H1 (cell line): ENCODE measurements at regions not wholly inside any gene's neighbourhood (a gene's known extent, or its start where the extent isn't known, plus 50 kb on each side); places are given as distances from the start of the nearest gene placed in this dataset.

Experiments used
- CTCF ChIA-PET: fragments of 300-600 bp; sonication (Branson Sonifier 250); formaldehyde crosslinking; loops from one replicate; lab custom pipeline; 2021; ENCODE audit not compliant: partially characterized antibody; lab: Charles Lee
- POLR2A ChIA-PET: fragments of 300-600 bp; sonication (Branson Sonifier 250); formaldehyde crosslinking; loops from one replicate; lab custom pipeline; 2021; ENCODE audit warnings: inconsistent platforms; ENCODE audit not compliant: partially characterized antibody; lab: Charles Lee
- DNase-seq, 2 experiments: peaks; one replicate each; pipeline versions ENCODE4 v3.0.0 to v3.0.0-alpha.2; 2010 to 2022; ENCODE audit warnings: low spot score in 2 of 2, low read depth in 1 of 2, mixed read lengths in 1 of 2
- FAIRE-seq: peaks from 2 replicates; lab custom pipeline; 2011; peaks lifted over from hg19 to GRCh38; lab: Jason Lieb, UNC
- H2AFZ ChIP-seq: 2 replicates; pipeline ENCODE4 v1.8.1; 2012; ENCODE audit warnings: low read length, inconsistent platforms
- H2AK5ac ChIP-seq: 2 replicates; pipeline ENCODE4 v1.6.1; 2013; ENCODE audit warnings: low read depth, low read length
- H2BK120ac ChIP-seq: replicated peaks from 2 replicates; pipeline ENCODE3; 2013; ENCODE audit warnings: low read depth, low read length, inconsistent platforms
- H2BK12ac ChIP-seq: 2 replicates; pipeline ENCODE4 v1.6.1; 2013; ENCODE audit warnings: low read depth, low read length
- H2BK15ac ChIP-seq: 2 replicates; pipeline ENCODE4 v1.6.1; 2013; ENCODE audit warnings: low read length
- H2BK20ac ChIP-seq: 2 replicates; pipeline ENCODE4 v1.6.1; 2013; ENCODE audit warnings: low read length
- H2BK5ac ChIP-seq: 2 replicates; pipeline ENCODE4 v1.6.1; 2013; ENCODE audit warnings: low read depth, low read length
- H3K14ac ChIP-seq: 2 replicates; pipeline ENCODE4 v1.6.1; 2013; ENCODE audit warnings: inconsistent platforms; ENCODE audit not compliant: insufficient read length
- H3K18ac ChIP-seq: 2 replicates; pipeline ENCODE4 v1.6.1; 2013; ENCODE audit warnings: low read length; ENCODE audit errors: extremely low read depth
- H3K23ac ChIP-seq: 2 replicates; pipeline ENCODE4 v1.6.1; 2013; ENCODE audit warnings: inconsistent platforms; ENCODE audit not compliant: insufficient read length
- H3K23me2 ChIP-seq: 2 replicates; pipeline ENCODE4 v1.6.1; 2013; ENCODE audit warnings: low read depth, low read length
- H3K27ac ChIP-seq: 2 replicates; pipeline ENCODE4 v1.6.1; 2011; ENCODE audit warnings: low read depth, low read length, inconsistent platforms
- H3K27me3 ChIP-seq, 4 experiments: replicated peaks in 1 of 4; 1 replicate in 1 of 4; 2 replicates in 3 of 4; pipeline versions ENCODE4 v1.6.1 to v1.8.1; 2011 to 2013; ENCODE audit warnings: low read length in 3 of 4, mild to moderate bottlenecking in 3 of 4, inconsistent platforms in 2 of 4, mixed read lengths in 2 of 4, moderate library complexity in 1 of 4; ENCODE audit not compliant: control insufficient read depth in 3 of 4, insufficient read depth in 3 of 4; ENCODE audit errors: extremely low read depth in 1 of 4
- H3K36me3 ChIP-seq, 4 experiments: 2 replicates each; pipeline versions ENCODE4 v1.6.1 to v1.8.1; 2011 to 2013; ENCODE audit warnings: mild to moderate bottlenecking in 4 of 4, low read length in 3 of 4, moderate library complexity in 2 of 4, control low read depth in 1 of 4, inconsistent platforms in 1 of 4; ENCODE audit not compliant: insufficient read depth in 4 of 4, control insufficient read depth in 2 of 4
- H3K4ac ChIP-seq: replicated peaks from 2 replicates; pipeline ENCODE3; 2013; ENCODE audit warnings: low read length, low read depth, mixed read lengths, inconsistent platforms; ENCODE audit not compliant: insufficient read length
- H3K4me1 ChIP-seq, 4 experiments: replicated peaks in 1 of 4; 1 replicate in 1 of 4; 2 replicates in 3 of 4; pipeline versions ENCODE4 v1.6.1 to v1.8.1; 2011 to 2013; ENCODE audit warnings: low read length in 3 of 4, inconsistent platforms in 2 of 4, mixed read lengths in 1 of 4; ENCODE audit not compliant: insufficient read depth in 4 of 4, control insufficient read depth in 3 of 4
- H3K4me2 ChIP-seq, 2 experiments: 2 replicates each; pipeline versions ENCODE4 v1.6.1 to v1.8.1; 2011 to 2013; ENCODE audit warnings: low read depth in 2 of 2, low read length in 2 of 2, control low read depth in 1 of 2, inconsistent platforms in 1 of 2, mild to moderate bottlenecking in 1 of 2; ENCODE audit not compliant: insufficient read depth in 1 of 2
- H3K4me3 ChIP-seq, 4 experiments: fragments of 200-600, 300-600 bp in 1 of 4; sonication (generic), shearing (Covaris generic), sonication (Bioruptor Twin) in 1 of 4; 2 replicates each; pipeline versions ENCODE4 v1.5.1 to v1.8.1; 2011 to 2016; ENCODE audit warnings: low read length in 4 of 4, low read depth in 3 of 4, control low read depth in 2 of 4, inconsistent platforms in 2 of 4, mild to moderate bottlenecking in 2 of 4, mixed read lengths in 1 of 4, moderate library complexity in 1 of 4; ENCODE audit not compliant: insufficient read depth in 2 of 4; ENCODE audit errors: extremely low read depth in 1 of 4
- H3K56ac ChIP-seq: replicated peaks from 2 replicates; pipeline ENCODE3; 2013; ENCODE audit warnings: low read depth, mild to moderate bottlenecking, mixed read lengths, low read length, inconsistent platforms; ENCODE audit not compliant: insufficient read length
- H3K79me1 ChIP-seq: 2 replicates; pipeline ENCODE4 v1.6.1; 2013; ENCODE audit warnings: low read depth, low read length, control low read depth
- H3K79me2 ChIP-seq, 2 experiments: 2 replicates each; pipeline versions ENCODE4 v1.6.1 to v1.8.1; 2012 to 2013; ENCODE audit warnings: low read length in 2 of 2, mild to moderate bottlenecking in 2 of 2, inconsistent platforms in 1 of 2; ENCODE audit not compliant: insufficient read depth in 2 of 2, control insufficient read depth in 1 of 2
- H3K9ac ChIP-seq, 4 experiments: replicated peaks in 1 of 4; 1 replicate in 1 of 4; 2 replicates in 3 of 4; pipeline versions ENCODE4 v1.6.1 to v1.8.1; 2011 to 2013; ENCODE audit warnings: low read depth in 3 of 4, low read length in 3 of 4, control low read depth in 2 of 4, mild to moderate bottlenecking in 2 of 4, moderate library complexity in 2 of 4, inconsistent platforms in 1 of 4; ENCODE audit errors: extremely low read depth in 1 of 4
- H3K9me3 ChIP-seq, 2 experiments: 2 replicates each; pipeline versions ENCODE4 v1.6.1 to v1.8.1; 2012 to 2013; ENCODE audit warnings: mild to moderate bottlenecking in 2 of 2, moderate library complexity in 2 of 2, control low read depth in 1 of 2, inconsistent platforms in 1 of 2, low read depth in 1 of 2, low read length in 1 of 2, mixed read lengths in 1 of 2; ENCODE audit not compliant: insufficient read depth in 2 of 2
- H4K20me1 ChIP-seq, 2 experiments: replicated peaks in 1 of 2; 2 replicates each; pipeline versions ENCODE3 to v1.8.1; 2011 to 2013; ENCODE audit warnings: inconsistent platforms in 2 of 2, low read length in 2 of 2, mild to moderate bottlenecking in 1 of 2; ENCODE audit not compliant: insufficient read depth in 2 of 2, control insufficient read depth in 1 of 2
- H4K5ac ChIP-seq: 2 replicates; pipeline ENCODE4 v1.6.1; 2013; ENCODE audit warnings: low read length, low read depth, mixed read lengths, inconsistent platforms; ENCODE audit not compliant: insufficient read length
- H4K8ac ChIP-seq: 2 replicates; pipeline ENCODE4 v1.8.0; 2013; ENCODE audit warnings: mild to moderate bottlenecking, moderate library complexity, low read length, inconsistent platforms; ENCODE audit not compliant: insufficient read depth; ENCODE audit errors: extremely low read depth
- H4K91ac ChIP-seq: replicated peaks from 2 replicates; pipeline ENCODE3; 2013; ENCODE audit warnings: low read length, mixed read lengths, inconsistent platforms; ENCODE audit not compliant: insufficient read length
- CBX5 ChIP-seq: fragments of 300-800, 300-1000 bp; sonication (generic); IDR thresholded peaks from 2 replicates; pipeline ENCODE4 v1.7.1; 2016; ENCODE audit warnings: antibody characterized with exemption, low read length, low read depth
- CEBPB ChIP-seq: IDR thresholded peaks from 2 replicates; pipeline ENCODE4 v1.6.1; 2012; ENCODE audit warnings: low read depth, low read length
- CHD2 ChIP-seq: IDR thresholded peaks from 2 replicates; pipeline ENCODE4 v1.6.1; 2012; ENCODE audit warnings: low read length, improper control_type of control experiment
- EP300 ChIP-seq, 2 experiments: IDR thresholded peaks; 1 replicate in 1 of 2; 2 replicates in 1 of 2; pipeline ENCODE4 v1.6.1; 2011 to 2012; ENCODE audit warnings: low read depth in 2 of 2, low read length in 2 of 2, mild to moderate bottlenecking in 2 of 2, borderline replicate concordance in 1 of 2, inconsistent platforms in 1 of 2, moderate library complexity in 1 of 2
- HDAC6 ChIP-seq: IDR thresholded peaks from one replicate; pipeline ENCODE4 v1.7.1; 2012; ENCODE audit warnings: low read depth, mild to moderate bottlenecking, inconsistent platforms, low read length, moderate library complexity
- NRF1 ChIP-seq: IDR thresholded peaks from 2 replicates; pipeline ENCODE4 v1.6.1; 2011; ENCODE audit warnings: mild to moderate bottlenecking, low read depth, low read length, improper control_type of control experiment
- POLR2A ChIP-seq, 2 experiments: IDR thresholded peaks; 1 replicate in 1 of 2; 2 replicates in 1 of 2; pipeline ENCODE4 v1.6.1; 2011; ENCODE audit warnings: low read depth in 2 of 2, low read length in 2 of 2, mild to moderate bottlenecking in 2 of 2; ENCODE audit errors: control extremely low read depth in 1 of 2
- RBBP5 ChIP-seq: IDR thresholded peaks from 2 replicates; pipeline ENCODE4 v1.7.1; 2012; ENCODE audit warnings: low read depth, mild to moderate bottlenecking, inconsistent platforms, low read length, moderate library complexity, borderline replicate concordance
- RNF2 ChIP-seq: fragments of 200-900, 300-1000 bp; sonication (generic); IDR thresholded peaks from 2 replicates; pipeline ENCODE4 v1.7.1; 2016; ENCODE audit warnings: borderline replicate concordance, low read depth, mild to moderate bottlenecking, antibody characterized with exemption, low read length; ENCODE audit not compliant: poor library complexity, severe bottlenecking; ENCODE audit errors: missing control alignments
- SIRT6 ChIP-seq: IDR thresholded peaks from one replicate; pipeline ENCODE4 v1.7.1; 2012; ENCODE audit warnings: low read length, inconsistent platforms
- TAF7 ChIP-seq: optimal IDR thresholded peaks from 2 replicates; pipeline ENCODE3; 2011; ENCODE audit warnings: low read depth, mild to moderate bottlenecking, inconsistent platforms, low read length, moderate library complexity, borderline replicate concordance
- WGBS, 2 experiments: shearing (Covaris generic) in 1 of 2; methylation state at CpG; one replicate each; pipeline versions ENCODE4 v1.1.6 to v1.1.7; 2013 to 2015; ENCODE audit warnings: low lambda C conversion rate in 2 of 2, mixed read lengths in 2 of 2, inconsistent platforms in 1 of 2, low coverage in 1 of 2, missing lambda C conversion rate in 1 of 2; ENCODE audit not compliant: insufficient replicate concordance in 2 of 2, insufficient coverage in 1 of 2, insufficient read length in 1 of 2; ENCODE audit errors: extremely low coverage in 1 of 2, missing lambda C conversion rate in 1 of 2; 5-methylcytosine and 5-hydroxymethylcytosine counted together
- TF ChIP-seq, protein P1 (sequence below): IDR thresholded peaks from 2 replicates; pipeline ENCODE4 v1.6.1; 2012; ENCODE audit warnings: inconsistent platforms
- TF ChIP-seq, protein P2 (sequence below): IDR thresholded peaks from 2 replicates; pipeline ENCODE4 v1.6.1; 2012; ENCODE audit warnings: low read length, inconsistent platforms

GRCh38 chr5:87195104-87195591 is 72.5 kb upstream of the RASA1 start:
- H3K4me2 ChIP-seq = no peak overlapping the region
- no peak overlapping the region for H3K56ac ChIP-seq
- H2AK5ac ChIP-seq = no peak overlapping the region
- no peak overlapping the region for H4K91ac ChIP-seq
- no peak overlapping the region for H3K9ac ChIP-seq
- no peak overlapping the region for H3K4me3 ChIP-seq
- no peak overlapping the region for H3K4ac ChIP-seq
- no peak overlapping the region for H4K5ac ChIP-seq
- no peak overlapping the region for H2BK20ac ChIP-seq
- ChIA-PET POLR2A (no interaction called here), CTCF (no interaction called here)
- H3K79me1 ChIP-seq = no peaks in the 10 kb centered on the region
- H3K4me1 ChIP-seq = no peaks in the 10 kb centered on the region
- H3K23ac ChIP-seq = no peak overlapping the region
- H3K23me2 ChIP-seq = no peaks in the 10 kb centered on the region
- no peak overlapping the region for H3K27ac ChIP-seq
- H3K9me3 ChIP-seq = no peaks in the 10 kb centered on the region
- H4K8ac ChIP-seq = no peak overlapping the region
- H3K14ac ChIP-seq = no peak overlapping the region
- no peaks in the 10 kb centered on the region for H3K79me2 ChIP-seq
- 92% methylated on average over 4 of the region's 4 CpGs; no CpG with 5 or more reads in 1 of the 2 experiments for WGBS, 2 experiments
- H2BK5ac ChIP-seq = no peak overlapping the region
- no peak overlapping the region for H2BK120ac ChIP-seq
- H2BK15ac ChIP-seq = no peak overlapping the region
- FAIRE-seq = no peak
- no peaks in the 10 kb centered on the region for H3K36me3 ChIP-seq
- no peaks in the 10 kb centered on the region for H3K27me3 ChIP-seq
- no peaks in the 10 kb centered on the region for H4K20me1 ChIP-seq
- no peak overlapping the region for H3K18ac ChIP-seq
- no peak overlapping the region for H2AFZ ChIP-seq
- no peak overlapping the region for H2BK12ac ChIP-seq
- DNase-seq = no peak
- TF ChIP-seq CBX5 (no peak), HDAC6 (no peak), SIRT6 (no peak), CEBPB (no peak), RBBP5 (no peak), NRF1 (no peak), RNF2 (no peak), CHD2 (no peak), EP300 (IDR thresholded peaks at IDR 0.05; ENCODE audit: borderline replicate concordance in 1 of 2, low read depth in 2 of 2, low read length in 2 of 2) (no peak), POLR2A (IDR thresholded peaks at IDR 0.05; ENCODE audit: control extremely low read depth in 1 of 2, low read depth in 2 of 2, low read length in 2 of 2) (no peak), TAF7 (no peak)
- TF ChIP-seq, protein P1, sequence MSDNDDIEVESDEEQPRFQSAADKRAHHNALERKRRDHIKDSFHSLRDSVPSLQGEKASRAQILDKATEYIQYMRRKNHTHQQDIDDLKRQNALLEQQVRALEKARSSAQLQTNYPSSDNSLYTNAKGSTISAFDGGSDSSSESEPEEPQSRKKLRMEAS = no peak
- TF ChIP-seq, protein P2, sequence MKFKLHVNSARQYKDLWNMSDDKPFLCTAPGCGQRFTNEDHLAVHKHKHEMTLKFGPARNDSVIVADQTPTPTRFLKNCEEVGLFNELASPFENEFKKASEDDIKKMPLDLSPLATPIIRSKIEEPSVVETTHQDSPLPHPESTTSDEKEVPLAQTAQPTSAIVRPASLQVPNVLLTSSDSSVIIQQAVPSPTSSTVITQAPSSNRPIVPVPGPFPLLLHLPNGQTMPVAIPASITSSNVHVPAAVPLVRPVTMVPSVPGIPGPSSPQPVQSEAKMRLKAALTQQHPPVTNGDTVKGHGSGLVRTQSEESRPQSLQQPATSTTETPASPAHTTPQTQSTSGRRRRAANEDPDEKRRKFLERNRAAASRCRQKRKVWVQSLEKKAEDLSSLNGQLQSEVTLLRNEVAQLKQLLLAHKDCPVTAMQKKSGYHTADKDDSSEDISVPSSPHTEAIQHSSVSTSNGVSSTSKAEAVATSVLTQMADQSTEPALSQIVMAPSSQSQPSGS = no peak
